ENCODE measurements at regions not wholly inside any gene's neighbourhood (a gene's known extent, or its start where the extent isn't known, plus 50 kb on each side); places are given as distances from the start of the nearest gene placed in this dataset.

GRCh38 chr1:199399996-199400724, 627.4 kb upstream of the NR5A2 start:
- DNase-seq: no peak
- peaks cover 7 to 17% of the 10 kb centered on the region in 2 donors for H3K27me3 Mint-ChIP-seq
- Histone ChIP-seq H3K27me3 (ENCODE audit: insufficient read depth, low read length, poor library complexity, severe bottlenecking) (no peaks in the 10 kb centered on the region), H3K36me3 (ENCODE audit: insufficient read depth, low read length) (no peaks in the 10 kb centered on the region), H3K27ac (ENCODE audit: low read depth, low read length) (no peak overlapping the region), H3K9me3 (ENCODE audit: low read length) (no peaks in the 10 kb centered on the region), H3K4me3 (ENCODE audit: low read length) (no peak overlapping the region), H3K4me1 (ENCODE audit: insufficient read depth, low read length) (no peaks in the 10 kb centered on the region)
- H3K27ac Mint-ChIP-seq: no peak overlapping the region
- H3K4me1 Mint-ChIP-seq: no peaks in the 10 kb centered on the region
- CTCF ChIA-PET: no interaction called here
- H3K36me3 Mint-ChIP-seq: no peaks in the 10 kb centered on the region
- H3K4me3 Mint-ChIP-seq: no peak overlapping the region
- POLR2A ChIA-PET: no interaction called here
- H3K9me3 Mint-ChIP-seq: no peaks in the 10 kb centered on the region

GRCh38 chr1:199403531-199404116, 623.9 kb upstream of the NR5A2 start:
- no peaks in the 10 kb centered on the region for H3K4me1 ChIP-seq (ENCODE audit: insufficient read depth, low read length)
- no peak for DNase-seq
- CTCF ChIA-PET: no interaction called here
- H3K27me3 ChIP-seq (ENCODE audit: insufficient read depth, low read length, poor library complexity, severe bottlenecking): no peaks in the 10 kb centered on the region
- no peaks in the 10 kb centered on the region for H3K9me3 ChIP-seq (ENCODE audit: low read length)
- no peak overlapping the region for H3K27ac ChIP-seq (ENCODE audit: low read depth, low read length)
- POLR2A ChIA-PET: no interaction called here
- Mint-ChIP-seq H3K27ac (no peak overlapping the region), H3K27me3 (peaks cover 11 to 27% of the 10 kb centered on the region in 2 donors), H3K4me3 (no peak overlapping the region), H3K4me1 (no peaks in the 10 kb centered on the region), H3K9me3 (peaks cover 0 to 1% (median 0%) of the 10 kb centered on the region in 5 donors), H3K36me3 (no peaks in the 10 kb centered on the region)
- no peak overlapping the region for H3K4me3 ChIP-seq (ENCODE audit: low read length)
- H3K36me3 ChIP-seq (ENCODE audit: insufficient read depth, low read length): no peaks in the 10 kb centered on the region

DNA sequence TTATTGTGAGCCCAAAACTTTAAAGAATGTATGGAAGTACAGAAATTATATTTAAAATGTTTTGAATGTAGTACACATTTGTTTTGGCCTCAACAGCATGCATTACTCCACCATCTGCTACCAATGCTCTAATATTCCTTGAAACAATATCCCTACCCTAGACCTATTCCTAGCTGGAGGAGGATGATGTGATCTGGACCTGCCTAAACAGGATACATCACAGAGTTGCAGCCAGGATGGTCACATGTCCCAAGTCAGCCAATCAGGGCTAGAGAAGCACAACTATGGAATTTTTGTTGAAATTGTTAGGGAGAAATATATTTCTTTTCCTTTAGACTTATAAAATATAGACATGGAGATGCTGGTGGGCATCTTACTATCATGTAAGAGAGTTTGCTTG, 623.3 kb upstream of the NR5A2 start:
- CTCF ChIA-PET: no interaction called here

GRCh38 chr1:199404976-199405375, 622.5 kb upstream of the NR5A2 start:
- Histone ChIP-seq H3K9me3 (ENCODE audit: low read length) (no peaks in the 10 kb centered on the region), H3K27ac (ENCODE audit: low read depth, low read length) (no peak overlapping the region), H3K36me3 (ENCODE audit: insufficient read depth, low read length) (no peaks in the 10 kb centered on the region), H3K4me1 (ENCODE audit: insufficient read depth, low read length) (no peaks in the 10 kb centered on the region), H3K4me3 (ENCODE audit: low read length) (no peak overlapping the region), H3K27me3 (ENCODE audit: insufficient read depth, low read length, poor library complexity, severe bottlenecking) (no peaks in the 10 kb centered on the region)
- H3K27ac Mint-ChIP-seq: no peak overlapping the region
- H3K36me3 Mint-ChIP-seq: no peaks in the 10 kb centered on the region
- peaks cover 11 to 31% of the 10 kb centered on the region in 2 donors for H3K27me3 Mint-ChIP-seq
- ChIA-PET CTCF (no interaction called here), POLR2A (no interaction called here)
- peaks cover 0 to 4% (median 0%) of the 10 kb centered on the region in 5 donors for H3K9me3 Mint-ChIP-seq
- no peak for DNase-seq
- no peak overlapping the region for H3K4me3 Mint-ChIP-seq
- no peaks in the 10 kb centered on the region for H3K4me1 Mint-ChIP-seq

More for the DNA sequence above, 623.3 kb upstream of the NR5A2 start:
- Mint-ChIP-seq H3K27ac (no peak overlapping the region), H3K4me3 (no peak overlapping the region), H3K9me3 (peaks cover 0 to 4% (median 0%) of the 10 kb centered on the region in 5 donors), H3K27me3 (peaks cover 11 to 31% of the 10 kb centered on the region in 2 donors), H3K36me3 (no peaks in the 10 kb centered on the region), H3K4me1 (no peaks in the 10 kb centered on the region)
- no peak overlapping the region for H3K4me3 ChIP-seq (ENCODE audit: low read length)
- no peaks in the 10 kb centered on the region for H3K27me3 ChIP-seq (ENCODE audit: insufficient read depth, low read length, poor library complexity, severe bottlenecking)
- no peaks in the 10 kb centered on the region for H3K9me3 ChIP-seq (ENCODE audit: low read length)
- H3K36me3 ChIP-seq (ENCODE audit: insufficient read depth, low read length): no peaks in the 10 kb centered on the region
- H3K27ac ChIP-seq (ENCODE audit: low read depth, low read length): no peak overlapping the region
- H3K4me1 ChIP-seq (ENCODE audit: insufficient read depth, low read length): no peaks in the 10 kb centered on the region
- no peak for DNase-seq
- POLR2A ChIA-PET: no interaction called here

GRCh38 chr1:199405634-199406196, 621.8 kb upstream of the NR5A2 start:
- CTCF ChIA-PET: no interaction called here
- H3K4me3 ChIP-seq (ENCODE audit: low read length): no peak overlapping the region
- H3K27me3 ChIP-seq (ENCODE audit: insufficient read depth, low read length, poor library complexity, severe bottlenecking): no peaks in the 10 kb centered on the region
- POLR2A ChIA-PET: no interaction called here
- H3K27me3 Mint-ChIP-seq: peaks cover 8 to 38% of the 10 kb centered on the region in 2 donors
- H3K9me3 ChIP-seq (ENCODE audit: low read length): no peaks in the 10 kb centered on the region
- no peak overlapping the region for H3K4me3 Mint-ChIP-seq
- H3K4me1 Mint-ChIP-seq: no peaks in the 10 kb centered on the region
- H3K4me1 ChIP-seq (ENCODE audit: insufficient read depth, low read length): no peaks in the 10 kb centered on the region
- H3K27ac ChIP-seq (ENCODE audit: low read depth, low read length): no peak overlapping the region
- DNase-seq: no peak
- H3K9me3 Mint-ChIP-seq: peaks cover 0 to 4% (median 0%) of the 10 kb centered on the region in 5 donors
- no peaks in the 10 kb centered on the region for H3K36me3 ChIP-seq (ENCODE audit: insufficient read depth, low read length)
- H3K36me3 Mint-ChIP-seq: no peaks in the 10 kb centered on the region
- H3K27ac Mint-ChIP-seq: no peak overlapping the region

DNA sequence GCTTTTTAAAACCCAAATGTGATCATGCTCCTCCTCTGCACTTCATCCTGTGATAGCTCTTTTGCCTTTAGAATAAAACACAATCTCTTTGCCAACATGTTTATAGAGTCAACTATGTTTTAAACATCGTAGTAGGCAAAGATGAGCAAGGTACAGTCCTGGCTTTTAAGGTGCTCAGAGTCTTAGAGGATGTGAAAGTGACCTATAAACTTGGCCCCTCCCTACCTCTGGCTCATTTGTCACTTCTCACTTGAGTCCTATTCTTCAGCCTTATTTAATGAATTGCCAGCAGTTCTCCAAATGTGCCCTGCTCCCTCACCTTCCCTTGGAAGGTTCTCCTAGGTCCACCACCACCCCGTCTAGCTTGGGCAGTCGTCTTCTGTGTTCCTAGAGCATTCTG, 617.0 kb upstream of the NR5A2 start:
- Mint-ChIP-seq H3K27ac (no peak overlapping the region), H3K27me3 (peaks cover 8 to 38% of the 10 kb centered on the region in 2 donors), H3K4me3 (no peak overlapping the region), H3K36me3 (no peaks in the 10 kb centered on the region), H3K9me3 (peaks cover 0 to 4% (median 1%) of the 10 kb centered on the region in 5 donors), H3K4me1 (no peaks in the 10 kb centered on the region)
- Histone ChIP-seq H3K36me3 (ENCODE audit: insufficient read depth, low read length) (no peaks in the 10 kb centered on the region), H3K9me3 (ENCODE audit: low read length) (no peaks in the 10 kb centered on the region), H3K4me1 (ENCODE audit: insufficient read depth, low read length) (no peaks in the 10 kb centered on the region), H3K4me3 (ENCODE audit: low read length) (no peak overlapping the region), H3K27me3 (ENCODE audit: insufficient read depth, low read length, poor library complexity, severe bottlenecking) (no peaks in the 10 kb centered on the region), H3K27ac (ENCODE audit: low read depth, low read length) (no peak overlapping the region)
- CTCF ChIA-PET: no interaction called here
- no peak for DNase-seq
- POLR2A ChIA-PET: no interaction called here

DNA sequence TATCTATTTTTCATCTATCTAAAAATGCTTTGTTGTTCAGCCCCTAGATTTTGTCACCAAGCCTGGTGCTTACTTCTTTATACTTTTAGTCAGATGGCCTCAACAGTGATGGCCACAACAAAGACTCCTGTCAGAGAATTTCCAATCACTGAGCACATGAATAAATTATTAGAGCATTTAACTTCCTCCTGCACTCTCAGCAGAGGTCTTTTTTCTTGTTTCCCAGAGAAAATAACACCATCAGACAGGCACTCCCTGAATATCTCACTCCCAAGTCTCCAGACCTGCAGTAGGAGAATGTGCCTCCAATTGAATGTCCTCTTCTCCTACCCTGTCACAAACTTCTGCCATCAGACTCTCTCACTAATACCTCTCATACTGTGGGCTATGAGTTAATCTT, 616.0 kb upstream of the NR5A2 start:
- no peaks in the 10 kb centered on the region for H3K4me1 Mint-ChIP-seq
- peaks cover 8 to 37% of the 10 kb centered on the region in 2 donors for H3K27me3 Mint-ChIP-seq
- no peak overlapping the region for H3K27ac ChIP-seq (ENCODE audit: low read depth, low read length)
- H3K9me3 Mint-ChIP-seq: peaks cover 3 to 8% (median 5%) of the 10 kb centered on the region in 5 donors
- no peak for DNase-seq
- no peak overlapping the region for H3K4me3 ChIP-seq (ENCODE audit: low read length)
- H3K36me3 Mint-ChIP-seq: peaks cover 0 to under 1% (median 0%) of the 10 kb centered on the region in 3 donors
- ChIA-PET POLR2A (no interaction called here), CTCF (no interaction called here)
- no peaks in the 10 kb centered on the region for H3K27me3 ChIP-seq (ENCODE audit: insufficient read depth, low read length, poor library complexity, severe bottlenecking)
- H3K9me3 ChIP-seq (ENCODE audit: low read length): no peaks in the 10 kb centered on the region
- no peaks in the 10 kb centered on the region for H3K4me1 ChIP-seq (ENCODE audit: insufficient read depth, low read length)
- no peak overlapping the region for H3K4me3 Mint-ChIP-seq
- H3K36me3 ChIP-seq (ENCODE audit: insufficient read depth, low read length): no peaks in the 10 kb centered on the region
- peak overlapping the region in 1 of 8 donors; percentile 8 for H3K27ac Mint-ChIP-seq

DNA sequence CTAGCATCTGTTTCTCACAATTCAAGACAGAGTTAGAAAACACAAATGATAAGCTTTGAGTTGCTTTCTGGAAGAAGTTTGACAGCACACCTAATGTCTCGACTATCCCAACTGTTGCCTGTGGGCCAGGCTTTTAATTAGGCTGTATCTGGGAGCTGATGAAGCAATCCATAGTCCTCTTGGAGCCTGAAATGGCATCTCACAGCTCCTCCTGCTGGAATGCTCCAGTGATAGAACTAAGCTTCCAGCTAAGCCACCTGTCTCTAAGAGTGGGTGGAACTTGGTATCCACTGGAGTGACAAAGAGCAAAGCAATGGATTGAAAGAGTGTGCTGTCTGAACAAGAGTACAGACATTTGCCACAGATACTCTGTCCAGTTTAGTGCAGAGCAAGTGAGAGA, 605.3 kb upstream of the NR5A2 start:
- Mint-ChIP-seq H3K4me3 (no peak overlapping the region), H3K27ac (no peak overlapping the region), H3K4me1 (no peaks in the 10 kb centered on the region), H3K36me3 (peaks cover 0 to 10% (median 2%) of the 10 kb centered on the region in 3 donors), H3K27me3 (peaks cover 24 to 44% of the 10 kb centered on the region in 2 donors), H3K9me3 (peaks cover 3 to 20% (median 13%) of the 10 kb centered on the region in 5 donors)
- Histone ChIP-seq H3K9me3 (ENCODE audit: low read length) (no peaks in the 10 kb centered on the region), H3K27me3 (ENCODE audit: insufficient read depth, low read length, poor library complexity, severe bottlenecking) (no peaks in the 10 kb centered on the region), H3K36me3 (ENCODE audit: insufficient read depth, low read length) (no peaks in the 10 kb centered on the region), H3K4me3 (ENCODE audit: low read length) (no peak overlapping the region), H3K4me1 (ENCODE audit: insufficient read depth, low read length) (no peaks in the 10 kb centered on the region), H3K27ac (ENCODE audit: low read depth, low read length) (no peak overlapping the region)
- DNase-seq: no peak
- ChIA-PET POLR2A (no interaction called here), CTCF (no interaction called here)

All from CD8-positive, alpha-beta memory T cell (primary cell).